ENCODE measurements at regions not wholly inside any gene's neighbourhood (a gene's known extent, or its start where the extent isn't known, plus 50 kb on each side); places are given as distances from the start of the nearest gene placed in this dataset.
A peak's percentile ranks its signal among the peaks of the same experiment; 100 is the strongest.
"Not testable (repeated sequence)": the region's sequence is repeated elsewhere in the genome, so short reads cannot be mapped to it uniquely, and the experiment has no call there.

DNA sequence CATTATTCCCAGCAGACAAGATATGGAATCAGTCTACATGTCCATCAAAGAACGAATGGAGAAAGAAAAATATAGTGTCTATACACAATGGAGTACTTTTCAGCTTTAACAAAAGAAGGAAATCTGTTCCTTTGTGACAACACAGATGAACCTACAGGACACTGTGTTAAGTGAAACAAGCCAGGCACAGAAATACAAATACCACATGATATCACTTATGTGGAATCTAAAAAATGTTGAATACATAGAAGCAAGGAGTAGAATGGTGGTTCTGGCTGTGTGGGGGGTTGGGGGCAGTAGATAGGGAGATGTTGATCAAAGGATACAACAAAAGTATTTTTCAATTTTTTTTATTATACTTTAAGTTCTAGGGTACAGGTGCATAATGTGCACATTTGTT is 347.7 kb upstream of the MAP2 start:
- no peak for DNase-seq

DNA sequence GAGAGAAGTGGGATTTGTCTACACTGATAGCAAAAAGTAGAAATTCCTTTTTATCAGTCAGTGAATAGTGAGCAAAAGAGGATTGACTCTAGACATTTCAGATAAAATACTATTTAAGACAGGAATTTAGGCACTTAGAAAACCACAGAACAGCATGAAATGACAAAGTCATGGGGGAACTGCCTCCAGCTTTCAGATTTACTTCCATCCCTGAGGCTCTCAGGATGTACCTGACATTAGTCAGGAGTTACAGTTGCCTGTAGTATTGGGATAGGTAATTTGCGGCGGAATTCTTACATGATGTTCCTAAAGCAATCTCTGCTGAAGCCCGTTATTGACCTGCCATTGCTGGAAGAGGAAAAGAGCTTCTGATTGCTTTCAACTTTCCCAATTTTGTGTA is 337.1 kb upstream of the MAP2 start:
- no peak for DNase-seq

DNA sequence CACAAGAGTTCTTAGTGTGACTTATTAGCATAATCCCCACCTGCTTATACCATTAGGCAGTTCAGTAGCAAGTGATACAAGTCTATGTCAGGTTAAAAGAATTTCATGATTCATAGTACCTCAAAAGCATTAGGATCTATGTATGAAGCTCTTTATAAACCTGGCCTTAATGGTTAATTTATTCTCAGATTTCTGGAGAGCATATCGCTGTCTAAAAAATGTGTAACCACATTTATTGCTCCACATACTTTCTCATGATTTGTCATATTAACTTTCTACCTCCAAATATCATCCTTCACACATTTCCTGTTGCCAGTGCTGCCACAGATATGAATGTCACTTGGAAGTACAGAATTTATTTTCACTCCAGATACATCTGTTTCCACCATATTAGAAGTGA is 332.8 kb upstream of the MAP2 start:
- DNase-seq, result no peak

- DNase-seq, result no peak
These were observed 329.6 kb upstream of the MAP2 start for GRCh38 chr2:209094221-209094620.

DNA sequence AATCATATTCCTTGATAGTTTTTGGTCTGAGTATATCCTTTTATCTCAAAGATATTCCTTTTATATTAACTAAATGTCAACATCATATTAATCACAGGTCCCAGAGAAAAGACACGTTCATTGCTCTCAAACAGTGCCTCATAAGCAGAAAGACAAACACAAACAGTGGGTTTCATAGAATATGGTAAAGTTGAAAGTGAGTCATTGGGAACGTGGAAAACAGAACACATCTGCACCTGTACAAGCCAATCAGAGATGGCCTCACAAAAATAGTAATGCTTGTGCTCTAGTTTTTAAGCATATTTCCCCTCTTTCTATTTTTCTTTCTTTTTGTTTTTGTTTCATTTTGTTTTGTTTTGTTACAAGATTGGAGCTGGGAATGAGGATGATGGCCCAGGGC is 328.4 kb upstream of the MAP2 start:
- no peak for DNase-seq

GRCh38 chr2:209097168-209097567 is 326.7 kb upstream of the MAP2 start:
- no peak for DNase-seq

DNA sequence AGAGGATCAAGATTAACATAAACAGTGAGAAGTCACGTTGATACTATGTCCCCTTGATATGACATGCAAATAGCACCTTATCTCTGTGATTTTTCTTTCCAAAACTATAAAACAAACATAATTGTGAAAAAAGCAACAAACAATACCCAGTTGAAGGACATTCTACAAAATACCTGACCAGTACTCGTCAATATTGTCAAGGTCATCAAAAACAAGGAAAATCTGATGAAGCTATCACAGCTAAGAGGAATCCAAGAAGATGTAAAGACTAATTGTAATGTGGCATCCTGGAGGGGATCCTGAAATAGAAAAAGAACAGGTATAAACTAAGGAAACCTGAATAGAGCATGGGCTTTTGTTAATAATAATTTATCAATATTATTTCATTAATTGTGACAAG is 321.5 kb upstream of the MAP2 start:
- no peak for DNase-seq

DNA sequence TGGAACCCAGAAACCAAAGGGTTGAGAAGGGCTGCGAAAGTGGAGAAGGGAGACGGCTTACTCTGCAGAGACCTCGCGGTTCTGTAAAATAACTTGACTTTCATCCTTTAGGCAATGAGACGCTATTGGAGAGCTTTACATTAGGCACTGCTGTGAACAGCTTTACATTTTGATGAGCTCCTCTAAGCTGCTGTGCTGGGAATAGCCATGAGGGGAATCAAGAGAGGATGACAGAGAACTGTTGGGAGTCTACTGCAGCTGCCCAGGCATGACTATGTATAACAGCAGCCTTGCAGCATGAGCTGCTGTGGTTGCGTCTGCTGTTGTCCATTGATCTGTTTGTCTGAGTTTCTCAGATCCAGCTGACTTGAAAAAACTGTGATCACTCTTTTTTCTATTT is 310.8 kb upstream of the MAP2 start:
- no peak for DNase-seq

- no peak for DNase-seq
These were observed 309.1 kb upstream of the MAP2 start for GRCh38 chr2:209114588-209115240.

DNA sequence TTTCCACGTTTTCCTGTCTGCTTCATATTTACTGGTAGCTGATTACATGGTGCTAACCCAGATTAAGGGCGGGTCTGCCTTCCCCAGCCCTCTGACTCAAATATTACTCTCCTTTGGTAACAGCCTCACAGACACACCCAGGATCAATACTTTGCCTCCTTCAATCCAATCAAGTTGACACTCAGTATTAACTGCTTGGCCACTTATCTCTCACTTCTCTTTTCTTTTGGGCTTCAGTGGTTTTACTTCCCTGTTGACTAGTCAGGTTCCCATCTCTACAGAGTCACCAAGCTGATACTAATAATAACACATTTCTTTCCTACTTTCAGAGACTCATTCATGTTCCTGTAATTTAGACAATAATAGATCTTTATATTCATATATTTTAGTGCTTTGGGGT is 302.2 kb upstream of the MAP2 start:
- no peak for DNase-seq

- DNase-seq, result no peak
These were observed 298.6 kb upstream of the MAP2 start for GRCh38 chr2:209125291-209125690.

DNA sequence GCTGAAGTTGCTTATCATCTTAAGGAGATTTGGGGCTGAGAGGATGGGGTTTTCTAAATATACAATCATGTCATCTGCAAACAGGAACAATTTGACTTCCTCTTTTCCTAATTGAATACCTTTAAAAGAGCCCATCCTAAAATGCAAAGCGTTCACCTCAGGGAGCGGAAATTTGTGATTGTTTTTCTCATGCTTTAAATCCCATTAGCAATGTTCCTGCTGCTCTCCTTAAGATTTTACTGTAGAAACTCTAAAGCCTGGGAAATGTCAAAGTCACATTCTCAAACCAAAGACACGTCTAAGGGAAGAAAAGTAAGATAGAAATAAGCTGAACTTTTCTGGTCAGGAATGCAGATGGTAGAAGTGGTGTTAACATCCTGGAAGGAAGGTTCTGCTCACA is 285.8 kb upstream of the MAP2 start:
- no peak for DNase-seq

DNA sequence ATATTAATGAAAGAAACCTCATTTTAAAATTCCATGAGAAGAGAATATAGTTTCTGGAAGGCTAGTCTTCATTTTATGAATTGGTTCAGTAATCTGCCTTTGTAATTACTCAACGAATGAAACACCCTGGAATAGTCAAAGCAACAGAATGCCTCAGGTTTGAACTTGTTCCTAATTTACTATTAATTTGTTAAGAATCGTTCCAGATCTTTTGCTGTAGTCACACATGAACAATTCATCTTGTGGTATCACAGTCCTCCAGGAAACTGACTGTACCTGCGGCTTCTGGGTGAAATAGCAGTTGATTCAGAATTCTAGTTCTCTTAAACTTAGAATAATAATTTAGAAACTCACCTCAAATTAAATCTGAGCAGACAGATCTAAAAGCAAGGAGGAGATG is 282.7 kb upstream of the MAP2 start:
- no peak for DNase-seq

- no peak for DNase-seq
These were observed 282.0 kb upstream of the MAP2 start for GRCh38 chr2:209141818-209142217.

GRCh38 chr2:209145220-209145691 is 278.6 kb upstream of the MAP2 start:
- not testable (repeated sequence) for DNase-seq

DNA sequence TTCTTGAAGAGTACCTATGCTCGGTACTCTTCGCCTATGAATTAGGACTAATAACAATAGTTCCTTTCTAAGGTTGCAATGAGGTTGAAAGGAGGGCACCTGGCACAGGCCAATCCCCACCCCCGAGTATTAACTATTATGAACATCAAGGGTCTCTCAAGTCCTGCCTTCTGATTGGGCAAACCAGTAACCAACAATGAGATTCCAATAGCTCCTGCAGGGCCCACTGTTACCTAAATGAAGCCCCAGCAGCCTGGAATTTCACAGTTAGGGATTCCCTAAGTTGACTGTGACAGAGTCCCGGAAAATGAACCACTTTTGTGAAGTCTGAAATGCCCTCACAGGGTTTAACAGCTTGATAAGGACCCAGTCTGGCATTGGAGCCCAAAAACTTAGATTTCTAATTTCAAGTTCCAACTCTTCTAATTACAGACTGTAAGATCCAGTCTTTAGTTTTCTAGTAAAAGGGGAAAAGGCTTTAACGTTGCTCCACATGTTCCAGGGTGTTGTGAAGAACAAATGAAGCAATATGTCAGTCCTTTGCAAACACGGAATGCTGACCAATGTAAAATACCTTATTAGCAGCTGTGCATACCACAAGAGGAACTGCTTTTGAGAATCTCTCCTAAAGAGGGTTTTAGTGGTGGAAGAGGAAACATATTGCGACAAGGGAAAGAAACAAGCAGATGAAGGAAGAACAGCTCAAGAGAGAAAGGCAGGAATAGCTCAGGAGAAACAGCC is 277.7 kb upstream of the MAP2 start:
- DNase-seq, result no peak

DNA sequence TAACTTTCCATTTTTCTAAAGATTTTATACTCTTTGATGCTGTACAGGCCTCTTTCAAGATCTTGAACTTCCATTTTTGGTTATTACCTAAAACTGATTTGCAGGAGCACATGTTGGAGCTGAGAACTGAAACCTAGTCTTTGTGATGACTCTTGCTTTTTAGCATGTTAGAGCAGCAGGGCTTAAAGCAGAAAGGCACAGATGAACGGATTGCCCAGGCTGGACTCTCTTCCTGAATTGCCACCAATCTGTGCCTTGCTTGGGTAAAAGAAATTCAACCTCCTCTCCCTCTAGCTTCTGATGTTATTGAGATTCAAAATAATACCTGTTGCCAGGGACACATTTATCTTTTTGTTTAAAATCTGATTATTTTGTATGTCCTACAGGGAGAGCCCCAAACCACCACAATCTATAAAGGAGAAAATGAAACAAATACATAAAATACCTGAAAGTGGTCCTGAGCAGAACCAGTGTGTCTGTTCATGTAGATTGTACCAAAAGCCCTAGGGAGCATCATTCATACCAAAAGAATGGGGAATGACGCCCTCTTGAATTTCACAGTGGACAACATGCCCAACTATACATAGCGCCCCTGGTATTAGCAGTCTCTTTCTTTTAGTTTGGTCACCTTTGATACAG is 277.0 kb upstream of the MAP2 start:
- no peak for DNase-seq

- DNase-seq, result no peak
These were observed 275.9 kb upstream of the MAP2 start for GRCh38 chr2:209147981-209148380.

GRCh38 chr2:209160800-209161588 is 262.9 kb upstream of the MAP2 start:
- no peak for DNase-seq

- DNase-seq, result no peak
These were observed 261.7 kb upstream of the MAP2 start for GRCh38 chr2:209162129-209162528.

- no peak for DNase-seq
These were observed 241.9 kb upstream of the MAP2 start for GRCh38 chr2:209181984-209182383.

- not testable (repeated sequence) for DNase-seq
These were observed 237.0 kb upstream of the MAP2 start for GRCh38 chr2:209186886-209187285.

DNA sequence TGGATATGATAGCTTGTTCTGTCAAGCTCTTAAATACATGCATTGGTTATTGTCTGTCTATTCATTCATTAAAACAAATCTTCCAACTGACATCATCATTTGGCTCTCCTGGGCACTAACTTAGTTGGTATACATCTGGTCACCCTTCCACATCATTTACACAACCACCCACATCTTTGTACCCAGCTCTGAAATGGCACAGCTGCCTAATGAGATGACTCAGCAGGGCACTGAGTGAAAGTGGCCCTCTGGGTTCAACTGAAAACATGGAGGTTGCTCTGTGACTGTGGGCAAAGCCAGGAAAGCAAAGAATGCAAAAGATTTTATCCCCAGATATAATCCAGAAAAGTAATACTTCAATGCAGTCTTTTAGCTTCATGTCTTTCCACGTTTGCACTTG is 234.0 kb upstream of the MAP2 start:
- DNase-seq, result peak; percentile 1
